ENCODE measurements at regions not wholly inside any gene's neighbourhood (a gene's known extent, or its start where the extent isn't known, plus 50 kb on each side); places are given as distances from the start of the nearest gene placed in this dataset.
"Not testable (repeated sequence)": the region's sequence is repeated elsewhere in the genome, so short reads cannot be mapped to it uniquely, and the experiment has no call there.

GRCh38 chr16:76121636-76122035 lies 155.6 kb upstream of the CNTNAP4 start:
- DNase-seq (ENCODE audit: low spot score in 2 of 2), result no peak
- TF ChIP-seq CTCF (IDR thresholded peaks at IDR 0.05), result no peak
- no peaks in the 10 kb centered on the region for H3K36me3 ChIP-seq
- intact Hi-C loops (cut with DNase I), result no loop called here
- no peak overlapping the region for H3K4me3 ChIP-seq
- no peaks in the 10 kb centered on the region for H3K9me3 ChIP-seq
- no peak overlapping the region for H3K27ac ChIP-seq
- H3K4me1 ChIP-seq, result no peaks in the 10 kb centered on the region
- H3K27me3 ChIP-seq, result no peaks in the 10 kb centered on the region

GRCh38 chr16:76123966-76124365 lies 153.2 kb upstream of the CNTNAP4 start:
- no peak overlapping the region for H3K27ac ChIP-seq
- H3K27me3 ChIP-seq, result no peaks in the 10 kb centered on the region
- TF ChIP-seq CTCF (IDR thresholded peaks at IDR 0.05), result no peak

GRCh38 chr16:76125871-76126270 lies 151.3 kb upstream of the CNTNAP4 start:
- Histone ChIP-seq H3K9me3 (no peaks in the 10 kb centered on the region), H3K27me3 (no peaks in the 10 kb centered on the region), H3K36me3 (no peaks in the 10 kb centered on the region), H3K4me1 (no peaks in the 10 kb centered on the region), H3K27ac (no peak overlapping the region), H3K4me3 (no peak overlapping the region)
- intact Hi-C loops (cut with DNase I), result no loop called here
- TF ChIP-seq CTCF (IDR thresholded peaks at IDR 0.05), result no peak
- no peak for DNase-seq (ENCODE audit: low spot score in 2 of 2)

More at GRCh38 chr16:76123966-76124365, 153.2 kb upstream of the CNTNAP4 start:
- H3K4me3 ChIP-seq, result no peak overlapping the region
- H3K9me3 ChIP-seq, result no peaks in the 10 kb centered on the region
- intact Hi-C loops (cut with DNase I), result no loop called here
- no peaks in the 10 kb centered on the region for H3K36me3 ChIP-seq
- no peak for DNase-seq (ENCODE audit: low spot score in 2 of 2)
- H3K4me1 ChIP-seq, result no peaks in the 10 kb centered on the region

GRCh38 chr16:76138056-76138455 lies 139.1 kb upstream of the CNTNAP4 start:
- H3K27me3 ChIP-seq; H3K4me1 ChIP-seq; H3K4me3 ChIP-seq; H3K9me3 ChIP-seq; DNase-seq (ENCODE audit: low spot score in 2 of 2); H3K27ac ChIP-seq; H3K36me3 ChIP-seq; intact Hi-C loops (cut with DNase I): not testable (repeated sequence)

GRCh38 chr16:76157629-76158028 lies 119.6 kb upstream of the CNTNAP4 start:
- no peak for TF ChIP-seq CTCF (IDR thresholded peaks at IDR 0.05)
- Histone ChIP-seq H3K27me3 (no peaks in the 10 kb centered on the region), H3K4me3 (no peak overlapping the region), H3K9me3 (no peaks in the 10 kb centered on the region), H3K27ac (no peak overlapping the region), H3K4me1 (no peaks in the 10 kb centered on the region), H3K36me3 (no peaks in the 10 kb centered on the region)
- DNase-seq (ENCODE audit: low spot score in 2 of 2), result no peak
- intact Hi-C loops (cut with DNase I), result no loop called here

GRCh38 chr16:76162046-76162445 lies 115.2 kb upstream of the CNTNAP4 start:
- Histone ChIP-seq H3K27ac (no peak overlapping the region), H3K36me3 (no peaks in the 10 kb centered on the region), H3K4me1 (no peaks in the 10 kb centered on the region), H3K9me3 (no peaks in the 10 kb centered on the region), H3K4me3 (no peak overlapping the region), H3K27me3 (no peaks in the 10 kb centered on the region)
- no peak for DNase-seq (ENCODE audit: low spot score in 2 of 2)
- intact Hi-C loops (cut with DNase I), result no loop called here
- TF ChIP-seq CTCF (IDR thresholded peaks at IDR 0.05), result no peak

All from ascending aorta (tissue), 2 donors.